Erythroblast (primary cell): ENCODE measurements at regions not wholly inside any gene's neighbourhood (a gene's known extent, or its start where the extent isn't known, plus 50 kb on each side); places are given as distances from the start of the nearest gene placed in this dataset.
"Not testable (repeated sequence)": the region's sequence is repeated elsewhere in the genome, so short reads cannot be mapped to it uniquely, and the experiment has no call there.

Experiments
- DNase-seq, 2 experiments: peaks; one replicate each; lab custom pipeline; 2025; lab: John Stamatoyannopoulos, UW
- GATA1 ChIP-seq: IDR thresholded peaks from 2 replicates; pipeline ENCODE4 v1.6.1; 2011; ENCODE audit warnings: low read depth, mild to moderate bottlenecking, control low read depth, low read length, moderate library complexity
- POLR2A ChIP-seq: IDR thresholded peaks from 2 replicates; pipeline ENCODE4 v1.6.1; 2011; ENCODE audit warnings: mild to moderate bottlenecking, low read length

GRCh38 chr14:105678057-105678456, 151.7 kb downstream of the TMEM121 start:
- not testable (repeated sequence) for DNase-seq

DNA sequence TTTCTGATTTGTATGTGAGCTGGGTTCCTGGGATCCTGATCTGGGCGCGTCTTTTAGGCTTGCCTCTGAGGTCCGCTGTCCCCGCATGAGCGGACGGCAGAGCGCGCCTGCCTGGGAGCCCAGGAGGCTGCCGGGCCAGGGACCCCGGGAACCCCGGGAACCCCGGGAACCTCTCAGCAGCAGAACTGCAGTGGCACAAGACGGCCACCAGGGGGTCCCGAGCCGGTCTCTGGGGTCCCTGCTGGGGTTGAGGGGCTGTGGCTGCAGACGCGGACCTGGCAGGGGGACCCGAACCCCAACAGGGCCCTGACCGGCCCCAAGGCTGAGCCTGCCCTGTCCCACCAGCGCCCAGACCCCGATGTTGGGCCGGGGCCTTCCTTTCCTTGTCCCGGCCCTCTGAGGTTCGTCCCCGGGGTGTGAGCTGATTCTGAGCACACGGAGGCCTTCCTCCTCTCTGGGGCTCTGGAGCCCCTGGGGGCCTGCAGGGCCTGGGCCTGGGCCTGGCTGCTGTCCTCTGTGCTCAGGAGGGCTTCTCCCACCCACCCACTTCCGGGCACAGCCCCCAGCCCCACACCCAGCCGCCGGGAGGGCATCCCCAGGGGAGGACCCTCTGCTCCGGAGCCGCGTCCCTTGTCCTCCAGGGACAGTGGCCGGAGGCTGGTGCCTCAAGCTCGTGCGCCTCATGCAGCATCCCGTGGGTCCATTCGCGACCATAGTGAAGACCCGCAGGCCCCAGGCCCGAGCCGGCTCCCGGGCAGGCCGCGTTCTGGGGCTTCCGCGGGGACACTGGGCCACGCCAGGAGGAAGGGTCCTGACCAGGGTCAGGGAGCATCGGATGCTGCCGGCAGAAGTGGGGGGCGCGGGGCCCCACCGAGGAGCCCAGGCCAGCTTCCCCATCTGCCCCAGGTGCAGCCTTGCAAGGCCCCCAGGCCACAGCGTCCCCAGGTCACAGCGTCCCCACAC, 152.9 kb downstream of the TMEM121 start:
- DNase-seq, result not testable (repeated sequence)

GRCh38 chr14:105679959-105680735, 153.8 kb downstream of the TMEM121 start:
- DNase-seq, result not testable (repeated sequence)

DNA sequence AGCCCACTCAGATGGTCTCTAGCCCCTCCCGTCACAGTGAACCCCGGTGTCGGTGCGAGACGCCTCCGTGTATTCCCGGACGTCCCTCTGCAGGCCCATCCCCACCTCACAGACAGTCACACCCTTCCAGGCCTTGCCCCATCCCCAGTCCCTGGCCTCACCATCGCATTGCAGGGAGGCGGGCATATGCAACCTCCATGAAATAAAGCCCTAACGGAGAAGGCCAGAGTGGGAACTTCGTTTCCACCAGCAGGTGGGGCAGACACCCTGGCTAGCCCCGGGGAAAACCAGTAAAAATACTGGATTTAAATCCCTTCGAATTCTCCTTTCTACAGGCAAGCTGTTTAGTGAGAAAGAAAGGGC, 154.3 kb downstream of the TMEM121 start:
- DNase-seq, result not testable (repeated sequence)

- not testable (repeated sequence) for DNase-seq
These were observed 155.3 kb downstream of the TMEM121 start for GRCh38 chr14:105681606-105682185.

DNA sequence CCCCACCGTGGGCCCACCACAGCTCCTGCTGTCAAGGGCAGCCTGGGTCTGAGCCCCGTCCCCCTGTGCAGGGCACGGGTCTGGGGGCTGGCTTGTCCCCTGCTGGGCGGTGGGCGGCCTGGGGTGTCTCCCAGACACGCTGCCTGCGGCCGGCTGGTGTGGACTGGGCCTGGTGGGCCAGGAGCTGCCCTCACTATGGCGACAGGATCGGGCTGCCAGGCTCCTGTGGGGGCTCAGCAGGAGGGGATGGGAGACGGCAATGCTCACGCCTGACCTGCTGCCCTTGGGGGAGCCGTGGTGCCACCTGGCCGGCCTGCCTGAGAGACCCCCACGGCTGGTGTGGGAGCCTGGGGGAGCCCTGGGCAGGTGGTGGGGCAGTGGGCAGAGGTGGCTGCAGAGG, 156.1 kb downstream of the TMEM121 start:
- not testable (repeated sequence) for DNase-seq

- DNase-seq, result no peak
- TF ChIP-seq GATA1 (no peak), POLR2A (no peak)
These were observed 156.7 kb downstream of the TMEM121 start for GRCh38 chr14:105682956-105683570.

GRCh38 chr14:105684056-105684455, 157.7 kb downstream of the TMEM121 start:
- DNase-seq, result not testable (repeated sequence)

DNA sequence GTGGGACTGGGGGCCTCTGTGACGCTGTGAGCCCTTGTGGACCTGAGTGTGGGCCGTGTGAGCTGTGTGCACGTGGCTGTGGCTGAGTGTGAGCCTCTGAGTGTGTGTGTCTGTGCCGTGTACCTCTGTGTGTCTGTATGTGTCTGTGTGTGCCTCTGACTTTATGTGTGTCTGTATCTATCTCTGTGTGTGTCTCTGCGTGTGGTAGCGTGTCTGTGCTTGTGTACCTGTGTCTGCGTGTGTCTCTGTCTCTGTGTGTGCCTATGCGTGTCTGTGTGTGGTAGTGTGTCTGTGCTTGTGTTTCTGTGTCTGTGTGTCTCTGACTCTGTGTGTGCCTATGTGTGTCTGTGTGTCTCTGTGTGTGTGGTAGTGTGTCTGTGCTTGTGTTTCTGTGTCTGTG, 158.2 kb downstream of the TMEM121 start:
- DNase-seq, result not testable (repeated sequence)

- TF ChIP-seq POLR2A (no peak), GATA1 (no peak)
- DNase-seq, result no peak
These were observed 158.6 kb downstream of the TMEM121 start for GRCh38 chr14:105685003-105685402.

GRCh38 chr14:105685605-105686004, 159.2 kb downstream of the TMEM121 start:
- DNase-seq, result not testable (repeated sequence)

GRCh38 chr14:105686050-105686449, 159.7 kb downstream of the TMEM121 start:
- not testable (repeated sequence) for DNase-seq

GRCh38 chr14:105686462-105687170, 160.2 kb downstream of the TMEM121 start:
- DNase-seq, result not testable (repeated sequence)

- DNase-seq, result peak in 1 of 2 experiments; percentile 16
These were observed 161.0 kb downstream of the TMEM121 start for GRCh38 chr14:105687171-105688022.

DNA sequence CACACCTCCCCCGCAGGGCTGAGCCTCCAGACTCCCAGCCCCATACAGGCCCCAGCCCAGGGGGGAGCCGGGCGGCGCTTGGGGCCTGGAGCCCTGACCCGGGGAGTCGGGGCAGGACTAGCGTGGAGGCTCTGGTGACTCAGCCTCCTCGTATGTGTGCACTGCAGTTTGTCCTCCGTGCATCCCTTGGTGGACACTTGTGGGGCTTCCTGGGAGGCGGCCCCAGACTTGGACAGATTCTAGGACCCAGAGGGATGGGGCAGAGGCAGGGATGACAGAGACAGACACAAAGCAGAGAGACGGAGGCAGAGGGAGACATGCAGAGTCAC, 161.6 kb downstream of the TMEM121 start:
- DNase-seq, result peak in 1 of 2 experiments; percentile 34

GRCh38 chr14:105688664-105689221, 162.4 kb downstream of the TMEM121 start:
- not testable (repeated sequence) for DNase-seq
